ENCODE measurements at regions not wholly inside any gene's neighbourhood (a gene's known extent, or its start where the extent isn't known, plus 50 kb on each side); places are given as distances from the start of the nearest gene placed in this dataset.

DNA sequence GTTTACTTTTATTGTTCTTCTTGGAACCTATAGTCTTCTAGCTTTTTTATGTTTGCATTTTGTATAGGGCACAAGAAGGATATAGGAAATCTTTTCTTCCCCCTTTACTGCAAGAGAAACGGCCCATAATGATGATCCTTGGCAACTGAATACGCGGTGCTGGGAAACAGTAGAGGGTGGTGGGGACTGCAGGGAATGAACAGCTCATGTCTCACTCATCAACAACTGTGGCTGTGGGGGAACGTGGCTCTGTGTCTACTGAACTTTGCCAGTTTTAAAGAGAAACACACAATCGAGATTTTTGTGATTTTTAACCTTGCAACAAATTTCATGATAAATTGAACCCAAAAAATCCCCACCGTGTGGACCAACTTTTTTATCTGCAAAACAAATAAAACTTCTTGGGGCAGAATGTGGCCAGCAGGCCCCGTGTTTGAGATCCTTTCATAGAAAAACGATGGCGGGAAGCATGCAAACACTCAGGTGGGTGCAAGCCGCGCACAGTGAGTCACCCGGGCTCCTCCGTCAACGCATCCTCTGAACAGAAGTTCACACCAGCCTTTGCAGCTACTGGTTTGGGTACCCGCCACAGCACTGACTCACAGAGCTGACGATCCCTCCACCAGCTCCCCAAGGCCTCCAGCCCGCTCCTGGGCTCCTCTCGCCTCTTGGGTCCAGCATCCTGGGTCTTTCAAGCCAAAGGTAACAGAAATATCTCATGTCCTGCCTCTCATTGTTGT, 149.3 kb downstream of the COL6A3 start:
- in situ Hi-C loops (cut with MboI; ENCODE audit: low pct_ligation_motif_present in 1 of 4, low pct_unique_long_range_greater_than_20kb in 1 of 4, low sequenced_read_pairs in 3 of 4) (no loop called here), intact Hi-C loops (cut with DNase I; ENCODE audit: low total_unique reads) (no loop called here)
- Histone ChIP-seq H3K4me1 (peaks cover 0 to 7% (median 0%) of the 10 kb centered on the region in 4 donors), H3K27ac (no peak overlapping the region), H3K9me3 (no peaks in the 10 kb centered on the region), H3K36me3 (no peaks in the 10 kb centered on the region), H3K4me3 (no peak overlapping the region), H3K27me3 (no peaks in the 10 kb centered on the region)
- DNase-seq, result no peak
- TF ChIP-seq EP300 (IDR thresholded peaks at IDR 0.05; ENCODE audit: low read depth) (no peak), POLR2A (IDR thresholded peaks at IDR 0.05) (no peak), POLR2AphosphoS5 (IDR thresholded peaks at IDR 0.05) (no peak)
- TF ChIP-seq, protein P1, sequence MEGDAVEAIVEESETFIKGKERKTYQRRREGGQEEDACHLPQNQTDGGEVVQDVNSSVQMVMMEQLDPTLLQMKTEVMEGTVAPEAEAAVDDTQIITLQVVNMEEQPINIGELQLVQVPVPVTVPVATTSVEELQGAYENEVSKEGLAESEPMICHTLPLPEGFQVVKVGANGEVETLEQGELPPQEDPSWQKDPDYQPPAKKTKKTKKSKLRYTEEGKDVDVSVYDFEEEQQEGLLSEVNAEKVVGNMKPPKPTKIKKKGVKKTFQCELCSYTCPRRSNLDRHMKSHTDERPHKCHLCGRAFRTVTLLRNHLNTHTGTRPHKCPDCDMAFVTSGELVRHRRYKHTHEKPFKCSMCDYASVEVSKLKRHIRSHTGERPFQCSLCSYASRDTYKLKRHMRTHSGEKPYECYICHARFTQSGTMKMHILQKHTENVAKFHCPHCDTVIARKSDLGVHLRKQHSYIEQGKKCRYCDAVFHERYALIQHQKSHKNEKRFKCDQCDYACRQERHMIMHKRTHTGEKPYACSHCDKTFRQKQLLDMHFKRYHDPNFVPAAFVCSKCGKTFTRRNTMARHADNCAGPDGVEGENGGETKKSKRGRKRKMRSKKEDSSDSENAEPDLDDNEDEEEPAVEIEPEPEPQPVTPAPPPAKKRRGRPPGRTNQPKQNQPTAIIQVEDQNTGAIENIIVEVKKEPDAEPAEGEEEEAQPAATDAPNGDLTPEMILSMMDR (IDR thresholded peaks at IDR 0.05), result no peak
- WGBS, 2 donors (ENCODE audit: low coverage in 1 of 2), result 68 to 74% methylated on average over 10 to 18 of the region's 18 CpGs

DNA sequence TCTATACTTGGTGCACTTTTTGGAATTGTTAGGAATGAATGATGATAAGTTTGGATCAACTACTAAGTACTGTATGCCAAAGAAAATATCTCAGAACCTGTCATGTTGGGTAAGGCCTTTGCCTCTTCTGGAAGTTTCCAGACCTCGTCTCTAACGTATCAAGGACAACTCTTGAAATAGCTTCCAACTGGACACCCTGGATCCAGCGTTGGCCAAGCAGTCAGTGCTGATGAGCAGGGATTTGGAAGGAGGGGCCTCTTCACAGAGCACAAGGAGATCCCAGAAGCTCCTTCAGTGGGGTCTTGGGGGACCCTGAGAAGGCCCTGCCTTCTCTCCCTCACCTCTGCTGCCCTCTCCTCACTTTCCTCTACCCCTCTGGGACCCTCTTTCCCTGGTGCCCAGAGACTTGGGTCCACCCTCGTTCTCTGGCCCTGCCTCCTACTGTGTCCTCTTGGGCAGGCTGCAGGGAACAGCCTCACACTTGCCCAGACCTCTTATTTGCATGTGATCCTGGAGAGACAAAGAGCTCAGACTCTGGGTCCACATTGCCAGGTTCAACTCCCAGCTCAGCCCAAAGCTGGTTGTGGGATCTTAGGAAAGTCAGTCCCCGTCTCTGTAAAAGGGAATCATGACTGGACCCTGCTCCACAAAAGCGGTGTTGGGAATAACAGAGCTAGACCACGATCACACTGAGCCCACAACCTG, 145.8 kb downstream of the COL6A3 start:
- 86 to 92% methylated on average over 2 to 7 of the region's 7 CpGs for WGBS, 2 donors (ENCODE audit: low coverage in 1 of 2)
- no peak for TF ChIP-seq POLR2A (IDR thresholded peaks at IDR 0.05)
- no peak for TF ChIP-seq EP300 (IDR thresholded peaks at IDR 0.05; ENCODE audit: low read depth)
- TF ChIP-seq POLR2AphosphoS5 (IDR thresholded peaks at IDR 0.05), result no peak
- TF ChIP-seq, protein P1 (IDR thresholded peaks at IDR 0.05), result no peak
- Histone ChIP-seq H3K4me3 (no peak overlapping the region), H3K9me3 (no peaks in the 10 kb centered on the region), H3K27me3 (no peaks in the 10 kb centered on the region), H3K27ac (no peak overlapping the region), H3K36me3 (no peaks in the 10 kb centered on the region), H3K4me1 (peaks cover 0 to 7% (median 0%) of the 10 kb centered on the region in 4 donors)
- no peak for DNase-seq
- intact Hi-C loops (cut with DNase I; ENCODE audit: low total_unique reads) (no loop called here), in situ Hi-C loops (cut with MboI; ENCODE audit: low pct_ligation_motif_present in 1 of 4, low pct_unique_long_range_greater_than_20kb in 1 of 4, low sequenced_read_pairs in 3 of 4) (no loop called here)

DNA sequence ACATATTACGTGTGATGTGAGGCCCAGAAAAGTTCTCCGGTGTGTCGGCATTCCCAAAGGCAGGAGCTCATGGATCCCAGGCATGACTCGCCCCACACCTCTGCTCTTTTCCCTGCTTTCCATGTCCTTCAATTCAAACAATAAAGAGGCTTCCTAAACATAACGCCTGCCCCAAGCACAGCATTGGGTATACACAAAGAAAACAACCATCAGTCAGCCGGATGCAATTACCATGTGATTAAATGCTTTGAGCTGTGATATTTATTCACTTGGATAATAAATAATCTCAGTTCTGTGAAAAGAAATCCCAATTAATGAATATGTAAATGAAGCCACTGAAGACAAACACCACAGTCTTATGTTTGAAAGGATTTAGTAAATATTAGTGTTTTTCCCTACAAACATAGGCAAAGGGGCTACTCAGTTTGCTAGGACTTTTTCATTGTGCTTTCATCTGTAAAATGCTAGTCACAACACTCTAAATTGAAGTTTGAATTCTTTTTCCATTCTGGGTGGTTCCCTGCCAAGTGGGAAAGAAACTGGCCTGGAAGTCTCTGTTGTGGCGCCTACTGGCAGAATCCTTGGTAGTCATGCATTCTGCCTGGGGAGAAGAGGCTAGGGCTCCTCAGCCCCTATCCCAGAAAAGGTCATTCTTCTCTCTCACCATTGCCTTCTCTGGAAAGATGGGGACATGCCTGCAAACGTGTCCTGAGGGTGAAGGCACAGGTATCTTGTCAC, 144.7 kb downstream of the COL6A3 start:
- no peak overlapping the region for H3K27ac ChIP-seq
- in situ Hi-C loops (cut with MboI; ENCODE audit: low pct_ligation_motif_present in 1 of 4, low pct_unique_long_range_greater_than_20kb in 1 of 4, low sequenced_read_pairs in 3 of 4) (no loop called here), intact Hi-C loops (cut with DNase I; ENCODE audit: low total_unique reads) (no loop called here)
- peaks cover 0 to 7% (median 0%) of the 10 kb centered on the region in 4 donors for H3K4me1 ChIP-seq
- H3K9me3 ChIP-seq, result no peaks in the 10 kb centered on the region
- WGBS, 2 donors (ENCODE audit: low coverage in 1 of 2), result 66 to 85% methylated on average over 7 to 8 of the region's 8 CpGs
- H3K36me3 ChIP-seq, result no peaks in the 10 kb centered on the region
- H3K4me3 ChIP-seq, result no peak overlapping the region
- DNase-seq, result no peak
- TF ChIP-seq, protein P1 (IDR thresholded peaks at IDR 0.05), result no peak
- TF ChIP-seq EP300 (IDR thresholded peaks at IDR 0.05; ENCODE audit: low read depth), result no peak
- no peak for TF ChIP-seq POLR2A (IDR thresholded peaks at IDR 0.05)
- no peak for TF ChIP-seq POLR2AphosphoS5 (IDR thresholded peaks at IDR 0.05)
- H3K27me3 ChIP-seq, result no peaks in the 10 kb centered on the region

DNA sequence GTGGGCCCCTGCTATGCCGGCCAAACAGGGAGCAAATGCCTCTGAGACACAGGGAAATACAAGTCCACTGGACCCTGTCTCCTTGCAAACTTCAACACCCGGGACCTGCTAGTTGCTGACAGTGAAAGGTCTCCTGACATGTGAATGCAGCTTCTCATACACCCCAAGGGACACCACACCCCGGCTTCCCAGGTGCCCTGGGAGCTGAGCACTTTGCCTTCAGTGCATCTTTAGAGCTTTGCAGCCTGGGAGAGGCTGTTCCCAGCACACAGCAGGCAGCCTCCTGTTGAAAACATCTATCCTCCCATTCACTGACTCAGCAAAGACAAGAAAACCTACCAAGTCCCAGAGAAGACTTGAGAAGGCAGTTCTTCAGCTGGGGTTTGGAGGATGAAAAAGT, 143.4 kb downstream of the COL6A3 start:
- H3K27ac ChIP-seq, result no peak overlapping the region

More for the DNA sequence above, 143.4 kb downstream of the COL6A3 start:
- Histone ChIP-seq H3K4me3 (no peak overlapping the region), H3K9me3 (no peaks in the 10 kb centered on the region), H3K36me3 (no peaks in the 10 kb centered on the region), H3K4me1 (peaks cover 0 to 7% (median 0%) of the 10 kb centered on the region in 4 donors), H3K27me3 (no peaks in the 10 kb centered on the region)
- no peak for TF ChIP-seq POLR2A (IDR thresholded peaks at IDR 0.05)
- TF ChIP-seq, protein P1 (IDR thresholded peaks at IDR 0.05), result no peak
- TF ChIP-seq EP300 (IDR thresholded peaks at IDR 0.05; ENCODE audit: low read depth), result no peak
- TF ChIP-seq POLR2AphosphoS5 (IDR thresholded peaks at IDR 0.05), result no peak
- in situ Hi-C loops (cut with MboI; ENCODE audit: low pct_ligation_motif_present in 1 of 4, low pct_unique_long_range_greater_than_20kb in 1 of 4, low sequenced_read_pairs in 3 of 4) (no loop called here), intact Hi-C loops (cut with DNase I; ENCODE audit: low total_unique reads) (no loop called here)
- WGBS, 2 donors (ENCODE audit: low coverage in 1 of 2), result 80 to 85% methylated on average over 1 to 3 of the region's 3 CpGs
- no peak for DNase-seq

All from transverse colon (tissue), 4 donors.